Ureter (tissue), 1 donor: ENCODE measurements at regions not wholly inside any gene's neighbourhood (a gene's known extent, or its start where the extent isn't known, plus 50 kb on each side); places are given as distances from the start of the nearest gene placed in this dataset.
"Not testable (repeated sequence)": the region's sequence is repeated elsewhere in the genome, so short reads cannot be mapped to it uniquely, and the experiment has no call there.

ENCODE experiments used
- DNase-seq: peaks from one replicate; pipeline ENCODE4 v3.0.0-alpha.2; 2020; ENCODE audit warnings: low spot score
- donor health status: DM: yes; HTN: yes; CAD: no.

DNA sequence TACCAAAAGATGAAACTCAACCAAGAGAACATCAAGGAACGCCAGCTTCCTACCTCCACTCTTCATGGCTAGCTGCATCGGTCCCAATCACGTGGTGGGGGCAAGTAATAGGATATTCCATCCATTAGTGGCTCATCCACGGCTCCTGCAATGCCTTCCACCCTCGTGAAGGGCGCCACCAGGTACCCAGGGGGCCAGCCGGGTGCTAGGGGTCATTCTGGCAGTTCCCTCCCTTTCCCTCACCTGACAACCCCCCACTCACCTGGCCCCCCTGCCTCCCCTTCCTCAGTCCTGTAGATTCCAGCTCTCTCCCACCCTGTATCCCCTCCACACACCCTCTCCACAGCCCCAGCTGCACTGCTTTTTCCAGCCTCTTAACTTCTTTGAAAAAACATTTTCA lies 161.9 kb downstream of the URI1 start:
- no peak for DNase-seq

DNA sequence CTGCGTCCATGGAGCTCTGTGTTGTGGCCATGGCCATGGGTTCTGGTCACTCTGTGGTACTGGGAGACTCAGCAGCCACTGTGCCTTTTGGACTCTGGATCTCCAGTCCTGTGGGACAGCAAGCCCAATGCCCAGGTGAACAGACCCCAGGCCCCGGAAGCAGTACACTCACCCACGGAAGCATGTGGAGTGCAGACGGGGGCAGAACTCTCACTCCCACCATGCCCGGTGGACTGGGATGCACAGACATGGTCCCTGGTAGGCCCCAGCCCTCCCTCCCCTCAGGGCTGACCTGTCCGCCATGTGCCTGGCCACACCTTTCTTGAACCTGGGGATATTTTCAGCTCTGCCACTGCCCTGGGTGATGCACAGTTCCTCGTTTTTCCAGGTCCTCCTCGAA lies 163.3 kb downstream of the URI1 start:
- DNase-seq: no peak

DNA sequence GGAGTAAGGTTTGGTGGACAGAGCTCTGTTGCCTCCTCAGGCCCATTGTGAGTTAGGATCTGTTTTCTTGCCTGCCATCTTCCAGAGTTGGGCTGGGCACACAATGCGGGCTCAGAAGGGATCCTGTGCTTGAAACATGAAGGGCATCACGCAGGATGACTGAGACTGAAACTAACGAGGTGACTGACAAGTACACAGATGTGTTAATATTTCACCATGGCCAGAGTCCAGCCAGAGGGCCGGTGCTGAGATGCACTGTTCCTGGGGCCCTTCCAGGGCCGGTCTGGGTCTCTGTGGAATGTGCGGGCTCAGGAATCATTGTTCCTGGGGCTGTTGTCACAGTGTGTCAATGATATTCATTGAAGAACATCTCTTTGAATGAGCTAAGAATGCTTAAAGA lies 163.7 kb downstream of the URI1 start:
- no peak for DNase-seq

DNA sequence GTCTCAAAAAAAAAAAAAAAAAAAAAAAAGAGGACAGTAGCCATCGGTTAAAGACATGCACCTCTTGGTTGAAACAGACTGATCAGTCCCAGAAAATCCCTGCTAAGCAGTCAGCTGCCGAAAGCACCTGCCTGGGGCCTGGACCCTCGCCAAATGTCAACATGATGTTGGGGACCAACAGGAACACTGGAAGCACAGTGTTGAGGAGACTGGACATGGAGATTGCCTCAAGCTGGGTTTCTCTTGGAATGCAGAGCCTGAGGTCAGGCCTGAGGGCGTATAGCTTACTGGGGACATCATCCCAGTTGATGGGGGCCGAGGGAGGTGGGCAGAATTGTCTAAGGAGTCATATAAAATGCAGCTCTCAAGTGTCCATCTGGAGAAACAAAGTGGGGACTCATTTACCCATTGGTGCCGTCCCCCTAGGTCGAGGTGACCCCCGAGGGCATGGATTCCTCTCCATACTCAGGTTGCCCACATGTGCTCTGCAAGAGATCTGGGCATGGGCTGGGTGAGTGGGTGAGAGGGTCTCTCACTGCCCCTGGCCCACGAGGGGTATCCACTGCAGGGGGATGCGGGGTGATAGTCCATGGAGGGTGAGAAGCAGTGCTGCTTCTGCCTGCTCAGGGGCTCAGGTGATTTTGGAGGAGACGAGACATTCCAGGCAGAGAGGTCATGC lies 164.5 kb downstream of the URI1 start:
- no peak for DNase-seq

DNA sequence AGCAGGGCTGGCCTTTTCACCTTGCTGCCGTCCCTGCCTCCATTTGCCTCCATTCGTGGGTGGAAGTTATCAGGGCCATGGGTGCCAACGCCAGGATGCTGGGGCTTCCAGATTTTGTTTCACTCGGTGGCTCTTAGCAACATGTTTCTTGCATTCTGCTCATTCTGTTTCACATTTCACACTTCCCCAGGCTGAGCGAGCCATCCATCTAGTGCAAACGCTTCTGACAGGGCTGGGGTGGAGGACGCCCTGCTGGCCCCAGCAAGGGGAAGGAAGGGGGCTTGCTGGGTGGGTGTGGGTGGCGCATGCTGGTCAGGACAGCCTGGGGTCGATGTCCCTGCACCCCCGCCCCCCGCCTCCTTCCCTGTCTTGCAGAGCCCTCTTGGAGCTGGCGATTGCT lies 165.2 kb downstream of the URI1 start:
- DNase-seq: no peak

DNA sequence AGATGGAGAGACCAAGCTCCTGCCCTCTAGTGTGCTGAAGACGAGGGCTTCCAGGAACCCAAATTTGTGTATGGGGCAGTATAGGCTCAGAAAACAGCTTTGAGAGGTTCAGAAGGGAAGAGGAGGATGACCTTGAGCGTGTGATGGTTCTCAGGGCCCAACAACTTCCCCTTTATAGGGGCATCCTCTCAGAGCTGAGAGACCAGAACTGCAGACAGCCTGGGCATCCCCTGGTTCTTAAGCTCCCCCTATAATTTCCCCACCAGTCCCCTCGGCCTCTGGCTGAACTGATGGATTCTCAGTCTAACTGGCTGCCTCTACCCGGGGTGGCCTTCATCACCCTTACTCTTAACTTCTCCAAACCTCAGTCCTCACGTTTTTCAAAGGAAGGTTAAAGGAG lies 167.5 kb downstream of the URI1 start:
- DNase-seq: no peak

DNA sequence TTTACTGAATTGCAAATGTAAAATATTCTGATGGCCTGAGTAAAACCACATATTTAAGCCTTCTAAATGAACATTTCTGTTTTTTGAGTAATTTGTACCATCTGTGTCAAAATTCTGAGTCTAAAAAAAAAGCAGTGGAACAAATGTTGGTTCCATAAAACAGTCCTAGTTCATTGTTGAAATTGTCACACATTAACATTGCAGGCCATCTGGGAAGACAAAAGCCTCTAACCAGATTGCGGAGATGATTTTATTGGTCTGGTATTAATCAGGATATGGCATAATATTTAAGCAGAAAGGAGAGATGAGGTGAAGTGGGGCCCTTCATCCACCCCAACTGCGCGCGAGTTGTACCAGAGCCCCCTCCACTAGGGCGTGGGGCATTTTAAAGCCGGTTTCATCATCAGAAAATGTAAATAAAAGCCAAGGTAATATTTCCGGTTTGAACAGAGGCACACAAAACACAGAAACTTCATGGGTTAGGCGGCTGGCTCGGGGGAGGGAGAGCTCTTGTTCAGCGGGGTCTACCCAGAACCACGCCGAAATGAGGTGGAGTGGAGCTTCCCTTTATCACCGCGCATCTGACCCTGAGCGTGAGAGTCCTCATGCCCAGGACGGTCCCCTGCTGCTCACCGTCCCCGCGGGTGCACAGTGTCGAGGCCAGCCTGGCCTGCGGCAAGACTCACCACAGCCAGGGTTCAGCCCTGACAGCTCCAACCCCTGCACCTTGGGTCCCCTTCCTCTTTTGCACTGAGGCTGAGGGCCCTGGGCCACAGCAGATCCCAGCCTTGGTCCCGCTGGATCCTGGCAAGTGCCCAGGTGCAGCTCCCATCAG lies 169.2 kb downstream of the URI1 start:
- DNase-seq: no peak

DNA sequence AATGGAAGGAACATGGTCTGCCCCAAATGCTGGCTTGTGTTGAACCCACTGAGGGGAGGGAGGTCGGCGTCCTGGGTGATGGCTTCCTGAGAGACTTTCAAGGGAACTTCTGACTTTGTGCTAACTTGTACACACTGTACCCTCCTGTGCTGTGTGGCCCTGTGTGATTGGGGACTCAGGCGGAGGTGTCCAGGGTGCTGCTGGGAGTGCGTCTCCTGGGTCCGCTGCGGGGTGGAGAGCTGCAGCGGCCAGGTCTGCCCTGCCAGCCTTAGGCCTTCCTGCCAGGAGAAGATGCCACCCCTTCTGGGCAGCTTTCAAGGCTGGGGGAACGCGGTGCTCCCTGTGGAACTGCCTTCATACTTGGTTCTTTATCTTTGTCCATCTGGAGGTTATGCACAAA lies 170.1 kb downstream of the URI1 start:
- DNase-seq: no peak

DNA sequence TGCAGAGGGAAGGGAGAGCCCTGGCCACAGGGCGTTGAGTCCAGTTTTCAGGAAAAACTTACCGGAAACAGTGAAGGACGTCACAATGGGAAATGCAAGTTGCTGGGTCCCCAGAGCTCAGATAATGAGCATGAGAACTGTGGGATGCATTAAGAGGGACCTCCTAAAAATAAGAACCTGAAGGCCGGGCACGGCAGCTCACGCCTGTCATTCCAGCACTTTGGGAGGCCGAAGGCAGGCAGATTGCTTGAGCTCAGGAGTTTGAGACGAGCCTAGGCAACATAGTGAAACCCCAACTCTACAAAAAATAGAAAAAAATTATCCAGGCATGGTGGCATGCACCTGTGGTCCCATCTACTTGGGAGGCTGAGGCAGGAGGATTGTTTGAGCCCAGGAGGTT lies 170.6 kb downstream of the URI1 start:
- DNase-seq: no peak

DNA sequence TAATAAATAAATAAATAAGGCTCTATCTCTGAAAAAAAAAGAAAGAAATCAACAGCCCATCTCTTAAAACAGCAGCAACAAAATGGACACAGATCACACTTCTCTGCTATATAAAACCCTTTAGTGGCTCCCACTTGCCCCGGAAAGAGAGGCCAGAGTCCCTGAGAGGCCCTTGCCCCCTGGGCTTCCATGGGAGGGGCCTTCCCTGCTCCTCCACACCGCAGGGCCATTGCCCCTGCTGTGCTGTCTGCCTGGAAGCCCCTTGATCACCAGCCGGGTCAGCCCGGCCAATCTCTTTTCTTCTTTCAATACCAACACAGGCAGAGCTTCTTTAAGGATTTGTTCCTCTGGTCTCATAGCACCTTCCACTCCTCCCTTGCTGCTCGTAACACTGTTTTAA lies 171.1 kb downstream of the URI1 start:
- no peak for DNase-seq

DNA sequence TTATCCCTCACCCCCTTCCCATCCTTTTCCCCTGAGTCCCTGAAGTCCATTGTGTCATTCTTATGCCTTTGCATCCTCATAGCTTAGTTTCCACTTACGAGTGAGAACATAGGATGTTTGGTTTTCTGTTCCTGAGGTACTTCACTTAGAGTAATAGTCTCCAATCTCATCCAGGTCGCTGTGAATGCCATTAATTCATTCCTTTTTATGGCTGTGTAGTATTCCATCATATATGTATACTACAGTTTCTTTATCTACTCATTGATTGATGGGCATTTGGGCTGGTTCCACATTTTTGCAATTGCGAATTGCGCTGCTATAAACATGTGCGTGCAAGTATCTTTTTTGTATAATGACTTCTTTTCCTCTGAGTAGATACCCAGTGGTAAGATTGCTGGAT lies 172.1 kb downstream of the URI1 start:
- not testable (repeated sequence) for DNase-seq

DNA sequence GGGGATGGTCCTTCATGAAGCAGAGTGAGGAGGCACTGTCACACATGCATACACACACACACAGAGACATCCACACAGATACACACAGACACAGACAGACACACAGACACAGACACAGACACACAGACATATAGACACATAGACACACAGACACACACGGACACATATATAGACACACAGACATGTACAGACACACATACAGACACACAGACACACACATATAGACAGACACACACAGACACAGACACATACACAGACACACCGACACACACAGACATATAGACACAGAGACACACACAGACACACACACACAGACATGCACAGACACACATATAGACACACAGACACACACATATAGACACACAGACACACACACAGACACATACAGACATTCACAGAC lies 173.9 kb downstream of the URI1 start:
- no peak for DNase-seq

DNA sequence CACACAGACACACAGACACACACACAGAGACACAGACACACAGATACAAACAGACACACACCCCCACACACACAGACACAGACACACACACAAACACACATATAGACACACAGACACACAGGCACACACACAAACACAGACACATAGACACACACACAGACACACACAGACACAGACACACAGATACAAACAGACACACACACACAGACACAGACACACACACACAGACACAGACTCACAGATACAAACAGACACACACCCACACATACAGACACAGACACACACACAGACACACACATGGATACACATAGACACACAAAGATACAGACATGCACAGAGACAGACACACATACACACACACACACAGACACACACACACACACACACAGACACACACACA lies 174.5 kb downstream of the URI1 start:
- no peak for DNase-seq

DNA sequence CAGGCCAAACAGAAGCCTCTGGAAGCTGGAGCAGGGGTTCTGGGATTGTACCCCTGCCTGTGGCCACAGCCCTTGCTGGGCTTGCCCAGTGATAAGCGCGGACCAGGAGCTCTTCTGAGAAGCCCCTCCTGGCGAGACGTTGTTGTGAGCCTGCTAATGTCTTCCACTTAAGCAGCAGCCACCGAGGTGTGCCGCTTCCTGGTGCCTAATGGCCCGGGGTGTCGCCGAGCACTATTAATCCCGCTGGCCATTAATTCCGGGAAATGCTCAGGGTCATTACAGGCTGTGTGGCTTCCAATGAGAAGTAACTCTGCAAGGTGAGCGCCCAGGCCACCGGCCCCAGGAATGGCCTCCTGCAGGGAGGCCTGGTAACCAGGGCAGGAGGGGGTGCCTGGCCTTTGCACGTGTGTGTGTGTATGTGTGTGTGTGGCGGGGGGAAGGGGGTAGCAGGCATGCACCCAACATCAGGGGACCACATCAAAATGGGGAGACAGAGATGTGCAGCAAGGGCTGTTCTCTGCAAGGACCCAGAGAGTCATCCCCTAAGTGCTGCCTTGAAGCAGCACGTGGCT lies 175.0 kb downstream of the URI1 start:
- DNase-seq: no peak

DNA sequence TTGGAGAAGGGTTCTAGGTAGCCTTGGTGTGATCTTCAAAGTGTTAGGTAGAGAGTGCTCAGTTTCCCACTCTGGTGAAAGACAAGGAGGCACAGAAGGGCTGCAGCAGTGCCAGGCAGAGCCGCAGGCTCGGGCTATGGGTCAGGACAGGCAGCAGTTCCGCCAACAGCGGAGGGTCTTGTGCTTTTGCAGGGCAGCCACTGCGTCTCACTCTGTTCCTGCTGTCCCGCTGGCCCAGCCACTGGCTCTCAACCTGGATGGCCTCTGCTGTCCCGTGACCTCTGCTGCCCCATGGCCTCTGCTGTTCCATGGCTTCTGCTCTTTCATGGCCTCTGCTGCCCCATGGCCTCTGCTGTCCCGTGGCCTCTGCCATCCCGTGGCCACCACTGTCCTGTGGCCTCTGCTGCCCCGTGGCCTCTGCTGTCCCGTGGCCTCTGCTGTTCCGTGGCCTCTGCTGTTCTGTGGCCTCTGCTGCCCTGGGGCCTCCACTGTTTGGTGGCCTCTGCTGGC lies 175.7 kb downstream of the URI1 start:
- DNase-seq: no peak

DNA sequence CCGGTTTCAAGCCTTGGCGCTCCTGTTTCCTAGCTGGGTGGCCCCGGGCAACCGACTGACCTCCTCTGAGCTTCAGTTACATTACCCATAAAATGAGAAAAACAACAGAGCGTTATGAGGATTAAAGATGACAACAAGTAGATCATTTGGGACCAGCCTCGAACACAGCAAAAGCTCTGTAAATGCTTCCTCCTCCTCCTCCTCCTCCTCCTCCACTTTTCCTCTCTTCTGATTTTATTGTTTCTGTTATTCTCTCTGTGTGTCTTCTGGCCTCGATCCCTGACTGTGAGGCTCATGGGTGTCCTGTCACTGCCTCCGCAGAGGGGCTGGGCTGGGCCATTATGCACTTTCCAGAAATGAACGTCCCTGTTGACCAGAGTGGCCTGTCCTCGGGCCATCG lies 176.2 kb downstream of the URI1 start:
- no peak for DNase-seq

DNA sequence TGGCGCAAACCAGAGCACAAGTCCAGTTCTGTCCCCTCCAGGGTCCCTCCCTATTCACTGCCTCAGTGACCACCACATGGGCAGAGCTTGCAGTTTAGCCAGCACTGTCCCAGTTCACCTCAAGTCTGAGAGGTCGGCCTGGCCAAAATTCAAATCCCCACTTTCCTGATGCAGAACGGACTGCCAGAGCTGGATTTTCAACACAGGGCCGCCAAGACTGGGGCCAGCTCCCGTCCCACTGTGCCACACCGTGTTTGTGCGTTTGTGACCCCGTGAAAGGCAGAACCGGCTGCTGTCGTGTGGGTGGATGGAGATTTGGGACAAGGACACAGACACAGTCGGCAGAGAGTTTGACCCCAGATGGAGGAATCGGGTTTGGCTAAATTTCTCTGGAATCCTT lies 176.7 kb downstream of the URI1 start:
- no peak for DNase-seq

DNA sequence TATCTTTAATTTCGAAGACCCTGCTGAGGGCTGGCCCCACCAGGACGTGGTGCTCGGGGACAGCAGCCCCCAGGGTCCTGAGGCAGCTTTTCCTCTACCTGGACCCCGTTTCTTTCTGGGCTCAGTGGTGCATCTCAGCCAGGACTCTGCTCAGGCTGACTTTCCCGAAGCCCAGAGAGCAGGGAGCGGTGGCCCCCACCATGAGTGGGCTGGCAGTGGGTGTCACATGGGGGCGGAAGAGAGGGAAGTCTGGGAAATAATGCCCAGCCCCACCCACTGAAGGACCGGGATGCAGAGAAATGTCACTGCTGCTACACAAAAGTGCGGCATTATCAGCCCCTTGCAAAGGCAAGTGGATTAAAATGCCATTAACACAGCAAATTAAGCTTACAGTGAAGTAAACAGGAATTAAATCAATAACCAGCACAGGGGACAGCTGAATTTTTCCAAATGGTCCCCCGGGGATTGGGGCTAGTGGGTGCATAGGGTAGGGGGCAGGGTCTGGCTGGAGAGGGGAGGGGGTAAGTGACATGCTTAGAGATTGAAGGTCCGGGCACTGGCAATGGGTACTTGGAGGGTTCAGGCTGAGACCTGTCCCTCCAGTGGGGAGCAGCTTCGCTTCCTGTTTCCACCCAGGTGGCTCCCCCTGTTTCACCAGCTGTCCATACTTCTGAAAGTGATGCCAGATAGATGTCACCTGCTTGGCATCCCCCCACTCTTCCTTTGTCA lies 177.3 kb downstream of the URI1 start:
- DNase-seq: no peak

DNA sequence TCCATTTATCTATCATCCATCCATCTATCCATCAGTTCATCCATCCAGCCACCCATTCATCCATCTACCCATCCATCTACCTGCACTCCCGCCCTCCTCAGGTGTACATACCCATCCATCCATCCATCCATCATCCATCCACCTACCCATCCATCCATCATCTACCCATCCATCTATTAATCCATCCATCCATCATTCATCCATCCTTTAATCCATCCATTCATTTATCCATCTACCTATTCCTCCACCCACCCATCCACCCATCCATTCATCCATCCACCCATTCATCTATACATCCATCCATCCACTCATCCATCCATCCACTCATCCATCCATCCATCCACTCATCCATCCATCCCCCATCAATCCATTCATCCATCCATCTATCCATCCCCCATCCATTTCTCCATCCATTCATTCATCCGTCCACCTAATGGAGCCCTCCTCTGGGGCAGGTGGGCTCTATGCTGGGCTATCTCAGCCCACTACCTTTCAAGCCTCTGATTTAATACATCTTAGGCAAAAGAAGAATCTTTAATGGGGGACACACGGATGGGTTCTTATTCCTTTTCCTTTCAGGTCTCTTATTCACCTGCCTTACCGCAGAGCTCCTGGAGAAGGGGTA lies 178.9 kb downstream of the URI1 start:
- no peak for DNase-seq

DNA sequence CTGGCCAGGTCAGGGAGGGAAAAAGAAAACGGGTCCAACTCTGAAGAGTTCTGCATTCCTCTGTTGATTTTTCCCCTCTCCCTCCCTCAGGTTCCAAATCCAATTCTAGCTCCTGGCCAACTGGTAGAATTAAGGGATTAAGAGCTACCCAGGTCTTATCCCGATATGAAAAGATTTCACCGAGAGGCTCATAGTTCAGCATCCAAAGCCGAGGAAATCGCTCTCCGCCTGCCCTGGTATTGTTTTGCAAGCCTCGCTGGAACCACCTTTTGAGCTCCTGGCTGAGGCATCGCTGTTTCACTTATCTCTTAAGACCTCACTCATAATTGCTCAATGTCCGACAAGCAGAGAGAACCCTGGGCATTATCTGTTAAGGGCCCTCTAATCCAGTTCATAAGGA lies 180.4 kb downstream of the URI1 start:
- no peak for DNase-seq

DNA sequence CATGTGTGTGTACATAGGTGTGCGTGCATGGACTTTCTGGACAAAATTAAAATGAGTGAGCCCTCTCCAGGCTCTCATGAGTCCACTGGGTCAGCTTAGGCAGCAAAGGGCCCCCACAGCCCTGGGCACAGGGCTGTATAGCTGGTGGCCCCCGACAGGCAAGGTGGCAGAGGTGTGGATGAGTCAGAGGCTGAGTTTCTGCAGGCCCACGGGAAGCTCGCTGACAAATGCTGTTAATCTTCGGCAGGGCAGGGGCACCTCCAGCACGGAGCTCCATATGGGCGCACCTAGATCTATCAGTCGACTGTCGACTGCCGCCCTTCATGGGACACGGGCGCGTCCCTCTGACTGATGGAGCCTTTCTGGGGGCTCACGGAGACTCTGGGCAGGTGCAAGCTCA lies 181.1 kb downstream of the URI1 start:
- no peak for DNase-seq

DNA sequence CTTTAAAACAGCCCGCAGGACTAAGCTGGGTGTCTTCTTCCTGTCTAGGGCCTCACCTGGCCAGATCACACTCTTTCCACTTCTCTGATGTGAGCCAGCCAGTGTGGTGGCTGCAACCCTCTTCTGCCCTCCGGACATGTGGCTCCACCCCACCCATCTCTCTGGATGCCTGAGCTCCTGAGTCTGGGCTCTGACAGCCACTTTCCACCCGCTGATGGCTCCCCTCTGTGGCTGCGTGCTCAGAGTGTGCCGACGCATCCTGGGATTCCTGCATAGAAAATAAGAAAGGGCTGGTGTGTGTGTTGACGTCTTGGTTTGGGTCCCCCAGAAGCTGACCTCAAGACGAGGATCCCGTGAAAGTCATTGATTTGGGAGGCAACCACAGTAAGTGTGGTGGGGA lies 181.6 kb downstream of the URI1 start:
- DNase-seq: no peak
